A549 (cell line): ENCODE measurements at regions not wholly inside any gene's neighbourhood (a gene's known extent, or its start where the extent isn't known, plus 50 kb on each side); places are given as distances from the start of the nearest gene placed in this dataset.

Experiments
- ATAC-seq, 2 experiments: fragments of 200-7000 bp in 1 of 2; fragments of >200 bp in 1 of 2; cut with Nextera tagmentation in 1 of 2; cut with Tn5 transposase in 1 of 2; 3 replicates each; pipeline versions ENCODE4 v1.8.0 to v1.9.1; 2018 to 2020; ENCODE audit warnings: mild to moderate bottlenecking in 1 of 2, moderate library complexity in 1 of 2
- CTCF ChIA-PET: fragments of 300-600 bp; sonication (Branson Sonifier 250); formaldehyde crosslinking; extraction: SDS; loops from one replicate; lab custom pipeline; 2021; ENCODE audit warnings: antibody characterized with exemption, inconsistent platforms; lab: Yijun Ruan, JAX
- POLR2A ChIA-PET: fragments of 350-600 bp; formaldehyde crosslinking; extraction: SDS; loops from one replicate; lab custom pipeline; 2021; ENCODE audit warnings: antibody characterized with exemption, inconsistent platforms; lab: Yijun Ruan, JAX
- DNase-seq, 2 experiments: peaks; one replicate each; pipeline versions ENCODE4 v3.0.0 to v3.0.0-alpha.2; 2011 to 2016; ENCODE audit warnings: low read depth in 1 of 2, low spot score in 1 of 2
- FAIRE-seq: peaks from 2 replicates; lab custom pipeline; 2011; peaks lifted over from hg19 to GRCh38; lab: Jason Lieb, UNC
- H3K27ac ChIP-seq, 2 experiments: fragments of >200 bp; sonication (Bioruptor Twin); formaldehyde crosslinking; 3 replicates each; pipeline ENCODE4 v1.5.1; 2016 to 2017
- H3K4me1 ChIP-seq: fragments of >200 bp; sonication (Bioruptor Twin); formaldehyde crosslinking; 3 replicates; pipeline ENCODE4 v1.6.1; 2016
- H3K4me2 ChIP-seq: fragments of >200 bp; sonication (Bioruptor Twin); formaldehyde crosslinking; 3 replicates; pipeline ENCODE4 v1.6.1; 2016
- H3K4me3 ChIP-seq: fragments of >200 bp; sonication (Bioruptor Twin); formaldehyde crosslinking; 3 replicates; pipeline ENCODE4 v1.5.1; 2016
- H3K9me3 ChIP-seq: fragments of >200 bp; sonication (Bioruptor Twin); formaldehyde crosslinking; 3 replicates; pipeline ENCODE4 v1.6.1; 2016
- BCL3 ChIP-seq: fragments of >200 bp; sonication (Bioruptor Twin); formaldehyde crosslinking; IDR thresholded peaks from 3 replicates; pipeline ENCODE4 v1.6.1; 2016
- BHLHE40 ChIP-seq: IDR thresholded peaks from 2 replicates; pipeline ENCODE4 v1.6.1; 2012; ENCODE audit warnings: low read depth, low read length, inconsistent platforms
- CBX2 ChIP-seq: fragments of 200-600 bp; sonication (generic); IDR thresholded peaks from 2 replicates; pipeline ENCODE4 v1.6.1; 2016; ENCODE audit warnings: low read depth, mild to moderate bottlenecking, borderline replicate concordance
- CBX8 ChIP-seq: fragments of 200-600 bp; sonication (generic); IDR thresholded peaks from 2 replicates; pipeline ENCODE4 v1.6.1; 2016
- CEBPB ChIP-seq, 2 experiments: fragments of >200 bp in 1 of 2; sonication (Bioruptor Twin) in 1 of 2; formaldehyde crosslinking in 1 of 2; IDR thresholded peaks; 2 replicates each; pipeline ENCODE4 v1.6.1; 2012 to 2016
- EHF ChIP-seq: fragments of 250-450 bp; sonication (Bioruptor Pico); IDR thresholded peaks from 2 replicates; pipeline ENCODE4 v1.5.0; 2020; ENCODE audit warnings: mild to moderate bottlenecking
- EHMT2 ChIP-seq: fragments of 200-600 bp; sonication (generic); IDR thresholded peaks from 2 replicates; pipeline ENCODE4 v1.6.1; 2016; ENCODE audit warnings: antibody characterized with exemption, low read depth, mild to moderate bottlenecking, moderate library complexity
- ELK1 ChIP-seq: fragments of 150-350 bp; IDR thresholded peaks from 2 replicates; pipeline ENCODE4 v1.6.1; 2014; ENCODE audit warnings: low read depth, mild to moderate bottlenecking, low read length
- EP300 ChIP-seq, 2 experiments: fragments of >200 bp; sonication (Bioruptor Twin); formaldehyde crosslinking; IDR thresholded peaks; 2 replicates in 1 of 2; 3 replicates in 1 of 2; pipeline ENCODE4 v1.6.1; 2016 to 2017
- FOSL2 ChIP-seq, 2 experiments: fragments of 450-650 bp in 1 of 2; fragments of >200 bp in 1 of 2; sonication (Bioruptor Twin) in 1 of 2; formaldehyde crosslinking; IDR thresholded peaks; 2 replicates each; pipeline versions ENCODE4 v1.5.0 to v1.6.1; 2016 to 2020; ENCODE audit warnings: mild to moderate bottlenecking in 1 of 2, moderate library complexity in 1 of 2
- FOXS1 ChIP-seq: fragments of 250-450 bp; sonication (Bioruptor Pico); IDR thresholded peaks from 2 replicates; pipeline ENCODE4 v1.5.0; 2020; ENCODE audit warnings: mild to moderate bottlenecking, moderate library complexity
- GATA3 ChIP-seq: IDR thresholded peaks from 2 replicates; pipeline ENCODE4 v1.6.1; 2012; ENCODE audit warnings: borderline replicate concordance
- HDAC2 ChIP-seq: fragments of 200-600 bp; sonication (generic); IDR thresholded peaks from 2 replicates; pipeline ENCODE4 v1.6.1; 2016
- HOXA7 ChIP-seq: fragments of 250-450 bp; sonication (Bioruptor Pico); IDR thresholded peaks from 2 replicates; pipeline ENCODE4 v1.5.0; 2020; ENCODE audit warnings: mild to moderate bottlenecking, moderate library complexity
- HOXB5 ChIP-seq: fragments of 250-450 bp; sonication (Bioruptor Pico); IDR thresholded peaks from 2 replicates; pipeline ENCODE4 v1.5.0; 2020; ENCODE audit warnings: mild to moderate bottlenecking, moderate library complexity
- JUN ChIP-seq, 2 experiments: fragments of >200 bp; sonication (Bioruptor Twin); formaldehyde crosslinking; IDR thresholded peaks; 2 replicates in 1 of 2; 3 replicates in 1 of 2; pipeline ENCODE4 v1.6.1; 2016 to 2017
- KDM1A ChIP-seq: fragments of 200-600 bp; sonication (generic); IDR thresholded peaks from 2 replicates; pipeline ENCODE4 v1.6.1; 2016; ENCODE audit warnings: low read depth, mild to moderate bottlenecking
- KDM5A ChIP-seq: fragments of 200-600 bp; sonication (generic); IDR thresholded peaks from 2 replicates; pipeline ENCODE4 v1.6.1; 2016; ENCODE audit warnings: antibody characterized with exemption, mild to moderate bottlenecking
- MAFK ChIP-seq: fragments of 450-650 bp; IDR thresholded peaks from 2 replicates; pipeline ENCODE4 v1.6.1; 2014; ENCODE audit not compliant: partially characterized antibody
- NFE2L2 ChIP-seq: fragments of 150-350 bp; conservative IDR thresholded peaks from 2 replicates; pipeline ENCODE4 v1.6.1; 2014; ENCODE audit warnings: low read length
- NPAS2 ChIP-seq: fragments of 250-450 bp; sonication (Bioruptor Pico); IDR thresholded peaks from 2 replicates; pipeline ENCODE4 v1.8.0; 2022; ENCODE audit warnings: mild to moderate bottlenecking, moderate library complexity, borderline replicate concordance
- PHF8 ChIP-seq: fragments of 200-600 bp; sonication (generic); IDR thresholded peaks from 2 replicates; pipeline ENCODE4 v1.6.1; 2016; ENCODE audit warnings: low read depth, mild to moderate bottlenecking, antibody characterized with exemption, moderate library complexity, borderline replicate concordance
- POLR2A ChIP-seq: IDR thresholded peaks from 2 replicates; pipeline ENCODE4 v1.6.1; 2012; ENCODE audit warnings: mild to moderate bottlenecking, low read length
- RNF2 ChIP-seq: fragments of 200-600 bp; sonication (generic); IDR thresholded peaks from 2 replicates; pipeline ENCODE4 v1.6.1; 2016; ENCODE audit warnings: low read depth, mild to moderate bottlenecking, antibody characterized with exemption, moderate library complexity, borderline replicate concordance
- SMC3 ChIP-seq: fragments of >200 bp; sonication (Bioruptor Twin); formaldehyde crosslinking; IDR thresholded peaks from 3 replicates; pipeline ENCODE4 v1.6.1; 2018; ENCODE audit warnings: inconsistent platforms
- TP53 ChIP-seq: fragments of 250-450 bp; sonication (Bioruptor Pico); IDR thresholded peaks from 2 replicates; pipeline ENCODE4 v1.5.0; 2021; ENCODE audit warnings: mild to moderate bottlenecking, moderate library complexity
- ZFP36 ChIP-seq: fragments of 450-650 bp; IDR thresholded peaks from 2 replicates; pipeline ENCODE4 v1.6.1; 2014; ENCODE audit warnings: borderline replicate concordance; ENCODE audit not compliant: partially characterized antibody
- ZNF302 ChIP-seq: fragments of 250-450 bp; sonication (Bioruptor Pico); IDR thresholded peaks from 2 replicates; pipeline ENCODE4 v1.9.0; 2021; ENCODE audit warnings: inconsistent platforms, mild to moderate bottlenecking, moderate library complexity
- WGBS: methylation state at CpG from one replicate; pipeline ENCODE4 v1.1.6; 2017; ENCODE audit errors: missing lambda C conversion rate; 5-methylcytosine and 5-hydroxymethylcytosine counted together

DNA sequence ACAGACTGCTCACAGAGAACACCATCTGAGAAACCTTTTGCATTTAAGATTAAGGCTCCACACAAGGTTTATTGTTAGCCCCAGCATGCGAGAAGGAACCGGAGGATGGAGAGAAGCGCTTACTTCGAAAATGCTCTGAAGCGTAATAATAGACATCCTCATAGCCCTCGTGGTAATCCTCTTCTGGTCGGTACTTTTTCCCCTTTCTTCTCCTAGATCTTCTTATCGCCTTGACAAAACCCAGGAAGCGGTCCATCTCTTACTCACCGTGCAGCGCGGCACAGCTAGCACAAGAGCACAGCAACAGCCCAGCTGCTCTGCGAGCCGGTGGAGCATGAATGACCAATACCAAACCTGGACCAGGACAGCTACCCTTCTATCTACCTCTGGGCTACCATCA, 125.1 kb upstream of the GRIP1 start:
- 76% methylated on average over 14 of the region's 14 CpGs for WGBS
- Histone ChIP-seq H3K9me3 (no peaks in the 10 kb centered on the region), H3K4me3 (no peak overlapping the region), H3K4me1 (no peaks in the 10 kb centered on the region), H3K27ac (no peak overlapping the region), H3K4me2 (no peak overlapping the region)
- no peak for TF ChIP-seq EHF
- TF ChIP-seq CBX2 = no peak
- TF ChIP-seq HOXA7 (CRISPR knock-in tag) = no peak
- ATAC-seq = no peak
- ChIA-PET CTCF (no interaction called here), POLR2A (no interaction called here)
- DNase-seq = no peak
- FAIRE-seq = no peak

- FAIRE-seq (no peak), ATAC-seq (no peak), DNase-seq (no peak)
- Histone ChIP-seq H3K4me1 (no peaks in the 10 kb centered on the region), H3K4me2 (no peak overlapping the region), H3K27ac (no peak overlapping the region), H3K9me3 (no peaks in the 10 kb centered on the region), H3K4me3 (no peak overlapping the region)
- no peak for TF ChIP-seq ZFP36
- TF ChIP-seq BHLHE40 = no peak
- no peak for TF ChIP-seq CBX2
- TF ChIP-seq RNF2 = no peak
- no peak for TF ChIP-seq TP53 (CRISPR knock-in tag)
- TF ChIP-seq NFE2L2 = no peak
- no peak for TF ChIP-seq HOXB5 (CRISPR knock-in tag)
- no peak for TF ChIP-seq PHF8
- TF ChIP-seq MAFK = no peak
- no peak for TF ChIP-seq CBX8
- TF ChIP-seq BCL3 = no peak
- no peak for TF ChIP-seq FOSL2 (IDR thresholded peaks at IDR 0.05)
- no peak for TF ChIP-seq FOSL2 (CRISPR knock-in tag; IDR thresholded peaks at IDR 0.05)
- no peak for TF ChIP-seq EP300 (IDR thresholded peaks at IDR 0.05)
- TF ChIP-seq EHMT2 = no peak
- TF ChIP-seq SMC3 = no peak
- no peak for TF ChIP-seq ZNF302 (CRISPR knock-in tag)
- no peak for TF ChIP-seq FOXS1 (CRISPR knock-in tag)
- TF ChIP-seq GATA3 = no peak
- no peak for TF ChIP-seq NPAS2 (CRISPR knock-in tag)
- no peak for TF ChIP-seq CEBPB (IDR thresholded peaks at IDR 0.05)
- 29% methylated on average over 6 of the region's 6 CpGs for WGBS
- ChIA-PET POLR2A (no interaction called here), CTCF (no interaction called here)
Measured at GRCh38 chr12:66804563-66804974, 125.7 kb upstream of the GRIP1 start.

DNA sequence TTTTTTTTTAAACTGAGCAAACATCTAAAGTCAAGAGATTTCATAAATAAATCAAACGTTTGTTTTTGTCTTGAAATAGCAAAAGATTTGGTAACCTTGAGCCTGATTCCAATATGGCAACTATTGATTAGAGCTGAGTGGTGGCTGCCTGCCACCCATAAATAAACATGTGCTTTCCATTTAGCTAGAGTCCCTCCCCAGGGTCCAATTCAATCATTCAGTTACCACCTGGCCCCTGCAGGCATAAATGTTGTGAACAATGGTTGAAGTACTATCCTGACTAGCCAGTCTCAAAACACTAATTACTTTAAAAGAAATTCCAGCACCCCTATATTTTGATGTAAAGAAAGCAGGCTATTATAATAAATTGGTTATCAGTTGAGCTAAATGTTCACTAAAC, 129.7 kb upstream of the GRIP1 start:
- ChIA-PET POLR2A (no interaction called here), CTCF (interaction anchor here (0.6 kb wide), 2 partner anchors 274 to 415 kb away, joined by 3 to 4 read pairs; no protein-coding TSS in a partner anchor)
- WGBS = 5% methylated on average over 1 of the region's 1 CpG
- Histone ChIP-seq H3K9me3 (no peaks in the 10 kb centered on the region), H3K4me3 (no peak overlapping the region), H3K4me2 (no peak overlapping the region), H3K27ac (no peak overlapping the region), H3K4me1 (no peaks in the 10 kb centered on the region)
- no peak for ATAC-seq
- TF ChIP-seq GATA3 = no peak
- TF ChIP-seq POLR2A = no peak
- TF ChIP-seq CEBPB (IDR thresholded peaks at IDR 0.05) = no peak
- no peak for TF ChIP-seq ELK1
- no peak for TF ChIP-seq NFE2L2
- TF ChIP-seq CBX2 = no peak
- TF ChIP-seq HDAC2 = no peak
- TF ChIP-seq JUN (IDR thresholded peaks at IDR 0.05) = no peak
- no peak for TF ChIP-seq EHMT2
- no peak for TF ChIP-seq HOXA7 (CRISPR knock-in tag)
- no peak for TF ChIP-seq KDM1A
- no peak for TF ChIP-seq KDM5A
- no peak for FAIRE-seq
- DNase-seq = no peak
